ENCODE measurements at regions not wholly inside any gene's neighbourhood (a gene's known extent, or its start where the extent isn't known, plus 50 kb on each side); places are given as distances from the start of the nearest gene placed in this dataset.
A peak's percentile ranks its signal among the peaks of the same experiment; 100 is the strongest.
"Not testable (repeated sequence)": the region's sequence is repeated elsewhere in the genome, so short reads cannot be mapped to it uniquely, and the experiment has no call there.

GRCh38 chr5:168086104-168086610, 205.3 kb upstream of the WWC1 start:
- DNase-seq = peak; percentile 74

- no peak for DNase-seq
These were observed 204.7 kb upstream of the WWC1 start for GRCh38 chr5:168086746-168087145.

DNA sequence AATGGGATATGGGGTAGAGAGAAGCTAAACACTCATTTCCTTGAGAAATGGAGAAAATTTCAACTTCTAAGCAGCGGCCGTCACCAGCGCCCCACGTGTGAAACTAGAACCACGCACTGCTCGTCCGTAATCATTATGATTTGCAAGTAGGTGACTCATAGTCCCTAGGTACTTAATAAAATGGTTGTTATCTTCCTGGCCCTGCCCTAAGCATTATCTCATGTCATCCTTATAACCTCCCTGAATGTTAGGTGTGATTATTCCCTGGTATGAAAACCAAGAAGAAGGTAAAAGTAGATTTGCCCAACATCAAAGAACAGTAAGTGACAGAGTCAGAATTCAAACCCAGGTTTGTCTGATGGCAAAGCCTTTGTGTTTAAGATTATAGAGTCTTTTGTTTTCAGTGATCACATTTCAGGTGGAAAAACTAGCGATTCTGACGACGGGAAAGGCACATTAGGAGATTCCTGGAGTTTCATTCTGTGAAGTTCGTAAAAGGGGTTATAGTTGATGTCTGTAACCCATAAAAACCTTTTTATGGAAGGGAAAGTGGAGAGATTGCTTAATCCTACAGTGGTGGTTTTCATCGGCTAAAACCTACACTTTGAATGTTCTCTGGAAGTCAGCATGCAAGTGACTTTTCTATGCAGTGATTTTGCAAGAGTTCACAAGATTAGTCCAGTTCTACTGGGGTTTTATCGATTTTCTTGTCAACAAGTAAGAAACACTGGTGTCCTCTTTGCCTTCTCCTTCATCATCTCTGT, 202.9 kb upstream of the WWC1 start:
- DNase-seq = no peak

- DNase-seq = no peak
These were observed 202.1 kb upstream of the WWC1 start for GRCh38 chr5:168089201-168089887.

DNA sequence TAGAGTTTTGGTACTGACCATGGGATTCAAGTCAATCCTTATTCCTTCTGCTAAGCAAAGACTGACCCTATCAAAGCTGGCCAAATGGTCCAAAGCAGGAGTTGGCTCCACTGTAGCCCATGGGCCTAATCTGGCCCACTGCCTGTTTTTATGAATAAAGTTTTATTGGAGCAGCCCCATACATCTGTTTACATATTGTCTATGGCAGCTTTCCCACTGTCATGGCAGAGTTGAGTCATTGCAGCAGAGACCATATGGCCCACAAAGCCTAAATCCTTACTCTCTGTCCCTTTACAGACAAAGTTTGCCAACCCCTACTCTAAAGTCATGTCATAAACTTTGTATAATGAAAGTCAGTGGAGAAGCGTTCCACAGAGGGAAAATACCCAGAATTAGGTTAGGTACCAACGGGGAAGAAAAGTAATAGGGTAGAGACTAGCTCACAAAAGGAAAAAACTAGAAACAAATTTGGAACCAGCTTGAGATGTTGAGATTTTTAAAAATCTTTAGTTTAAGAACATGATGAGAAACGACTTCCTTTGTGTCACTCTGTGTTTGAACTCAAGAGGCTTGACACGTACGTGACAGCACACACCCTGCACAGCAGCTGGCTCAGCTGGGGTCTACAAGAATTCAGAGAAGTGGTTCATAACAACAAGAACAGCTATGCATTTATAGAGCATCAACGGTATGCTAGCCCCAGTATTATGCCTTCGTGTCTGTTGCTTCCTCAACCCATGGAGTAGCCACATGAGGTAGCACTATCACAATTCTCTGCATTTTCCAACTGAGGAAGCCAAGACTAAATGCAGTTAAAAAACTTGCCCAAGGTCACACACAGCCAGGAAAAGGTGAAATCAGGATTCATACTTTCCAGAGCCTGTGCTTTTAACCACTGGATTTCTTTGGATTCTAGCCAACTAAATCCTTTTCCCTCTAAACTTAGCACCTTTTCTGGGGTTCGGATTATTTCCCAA, 198.9 kb upstream of the WWC1 start:
- DNase-seq = peak; percentile 54

DNA sequence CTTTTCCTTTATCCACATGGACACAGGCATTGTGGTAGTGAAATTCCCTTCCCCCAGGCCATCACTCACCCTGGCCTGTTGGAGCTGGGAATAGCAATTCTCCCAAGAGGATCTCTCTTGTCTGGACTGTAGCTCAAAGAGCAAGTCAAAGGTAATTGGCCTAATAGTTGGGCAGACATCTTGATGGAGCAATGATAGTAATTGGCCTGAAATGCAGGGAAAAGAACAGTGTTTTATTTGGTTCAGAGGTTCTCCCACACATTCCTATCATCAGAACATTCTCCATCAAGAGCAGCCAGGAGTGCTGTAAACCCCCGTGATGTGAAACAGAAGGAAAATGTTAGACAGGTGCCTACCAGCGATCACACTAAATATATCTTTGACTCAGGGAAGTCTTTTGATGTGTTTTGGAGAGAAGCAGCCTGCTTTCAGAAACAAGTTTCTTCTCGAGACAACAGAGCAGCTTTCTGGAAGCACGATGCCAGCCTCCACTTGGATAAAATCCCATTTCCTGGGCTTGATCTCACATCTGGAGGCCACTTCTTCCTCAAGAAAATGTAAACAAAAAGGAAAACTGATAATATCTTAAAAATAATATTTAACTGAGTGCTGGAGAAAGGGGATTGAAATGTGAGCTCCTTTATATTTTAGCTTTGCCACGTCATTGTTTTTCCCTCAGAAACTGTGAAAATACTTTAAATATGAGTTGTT, 198.1 kb upstream of the WWC1 start:
- DNase-seq = peak; percentile 32

DNA sequence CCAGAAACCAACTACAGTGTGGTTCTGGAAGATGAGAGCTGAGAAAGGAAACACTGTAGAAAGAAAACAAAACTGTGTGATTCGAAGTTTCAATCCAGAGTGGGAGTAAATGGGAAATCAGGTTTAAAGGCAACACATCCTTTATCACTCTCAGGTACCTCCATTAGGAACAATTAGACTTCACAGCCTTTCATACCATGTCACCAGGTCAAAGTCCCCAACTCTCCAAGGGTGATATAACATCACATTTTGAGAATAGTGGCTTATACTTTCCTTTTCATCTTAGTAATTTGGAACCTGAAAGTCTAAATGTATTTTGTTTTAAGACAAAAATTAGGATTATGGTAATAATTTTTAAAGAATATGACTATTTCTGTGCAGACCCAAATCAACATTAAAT, 194.9 kb upstream of the WWC1 start:
- DNase-seq = no peak

GRCh38 chr5:168097876-168098653, 193.4 kb upstream of the WWC1 start:
- DNase-seq = no peak

DNA sequence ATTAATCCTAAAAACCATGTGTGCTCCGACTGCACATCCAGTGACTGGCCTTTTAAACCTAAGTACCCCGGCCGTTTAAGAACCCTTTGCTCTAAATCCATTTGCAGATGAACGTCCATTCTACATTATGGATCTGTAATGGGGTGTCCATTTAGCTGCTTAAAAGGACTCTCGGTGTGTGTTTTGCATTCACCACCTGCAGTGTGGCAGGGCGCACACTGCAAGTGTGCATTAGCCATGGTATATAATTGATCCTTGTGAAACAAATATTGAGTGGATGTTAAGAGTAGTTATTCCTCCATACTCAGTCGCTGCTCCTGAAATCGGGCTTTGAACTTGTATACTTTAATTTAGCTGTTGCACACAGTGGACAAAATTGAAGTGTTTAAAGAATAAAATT, 190.1 kb upstream of the WWC1 start:
- no peak for DNase-seq

DNA sequence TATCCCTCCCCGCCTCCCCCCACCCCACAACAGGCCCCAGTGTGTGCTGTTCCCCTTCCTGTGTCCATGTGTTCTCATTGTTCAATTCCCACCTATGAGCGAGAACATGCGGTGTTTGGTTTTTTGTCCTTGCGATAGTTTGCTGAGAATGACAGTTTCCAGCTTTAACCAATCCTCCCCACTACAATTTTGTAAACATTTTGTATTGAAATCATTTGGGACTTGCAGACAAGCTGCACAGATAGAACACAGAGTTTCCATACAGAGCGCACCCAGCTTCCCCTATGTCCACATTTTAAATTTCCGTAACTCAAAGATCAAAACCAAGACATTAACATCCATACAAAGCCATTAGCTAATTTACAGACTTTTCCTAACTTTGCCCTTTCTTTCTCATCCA, 188.4 kb upstream of the WWC1 start:
- not testable (repeated sequence) for DNase-seq

DNA sequence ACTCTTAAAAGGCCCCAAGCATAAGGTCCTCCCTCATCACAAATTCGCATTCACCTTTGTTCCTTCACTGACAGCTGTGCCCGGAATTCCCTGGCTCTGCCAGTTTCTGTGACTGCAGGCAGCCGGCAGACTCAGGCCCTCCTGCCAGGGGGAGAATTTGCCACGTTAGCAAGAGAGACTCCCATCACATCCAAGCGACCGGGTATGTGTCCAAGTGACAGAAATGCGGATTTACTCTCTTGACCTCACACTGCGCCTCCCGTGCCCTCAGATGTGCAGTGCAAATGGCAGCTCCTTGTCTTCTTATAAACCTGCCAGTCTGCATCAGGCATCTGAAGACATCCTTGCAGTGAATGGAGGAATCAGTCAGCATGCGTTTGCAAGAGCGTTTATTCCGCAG, 187.1 kb upstream of the WWC1 start:
- no peak for DNase-seq

DNA sequence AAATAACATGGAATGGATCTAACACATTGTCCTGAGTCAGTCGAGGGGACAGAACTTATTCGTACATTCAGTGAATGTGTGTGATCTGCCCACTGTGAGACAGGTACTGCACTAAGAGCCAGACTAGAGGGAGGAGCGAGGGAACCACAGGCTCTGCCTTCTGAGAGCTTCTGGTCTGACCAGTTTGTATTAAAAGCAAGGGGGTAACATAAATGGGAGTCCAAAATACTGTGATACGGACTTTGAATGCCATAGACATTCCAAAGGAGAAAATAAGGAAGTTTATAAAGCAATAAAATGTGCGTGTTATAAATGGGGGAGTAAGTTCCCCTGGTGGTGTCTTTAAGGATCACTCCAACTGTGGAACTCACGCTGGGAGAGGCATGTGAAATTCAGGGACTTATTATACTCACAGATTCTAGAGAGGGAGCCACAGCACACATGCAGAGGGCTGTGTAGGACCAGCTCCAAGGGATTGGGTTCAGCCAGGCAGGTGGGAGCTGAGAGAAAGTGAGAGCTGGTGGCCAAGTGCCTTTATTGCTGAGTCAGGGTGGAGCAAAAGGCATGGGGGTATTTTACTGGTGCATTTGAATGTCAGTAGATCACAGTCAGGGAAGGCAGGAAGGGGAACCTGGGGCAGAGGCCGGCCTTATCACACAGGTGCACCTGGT, 186.5 kb upstream of the WWC1 start:
- DNase-seq = peak; percentile 38

DNA sequence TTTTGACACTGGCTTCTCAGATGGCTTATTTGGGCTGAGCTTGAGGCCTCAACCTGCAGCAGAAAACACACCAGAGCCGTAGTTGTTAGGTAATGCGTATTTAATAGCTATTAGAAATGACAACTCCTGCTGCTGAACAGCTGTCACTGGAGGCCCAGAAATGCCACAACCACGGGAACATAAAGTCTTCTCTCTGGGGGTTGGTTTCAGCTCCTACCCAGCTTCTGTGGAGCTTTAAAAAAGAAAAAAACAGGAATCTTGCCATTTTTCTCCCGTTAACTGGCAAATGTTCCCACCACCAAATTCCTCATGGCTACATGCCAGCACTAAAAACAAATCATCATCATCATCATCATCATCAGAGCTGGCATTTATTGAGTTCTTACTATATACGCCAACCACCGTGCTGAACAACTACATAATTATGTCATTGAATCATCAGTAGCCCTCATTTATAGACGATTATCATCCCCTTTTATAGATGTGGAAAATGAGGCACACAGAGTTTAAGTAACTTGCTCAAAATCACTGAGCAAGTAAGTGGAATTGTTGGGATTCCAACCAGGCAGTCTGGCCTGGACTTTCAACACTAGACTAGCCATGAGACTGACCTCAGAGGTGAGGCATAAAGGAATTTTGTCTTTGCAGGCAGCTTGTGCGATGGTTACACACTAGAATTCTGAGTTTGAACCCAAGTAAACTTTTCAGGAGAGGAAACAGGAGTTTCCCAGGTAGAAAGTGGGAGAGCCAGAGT, 185.3 kb upstream of the WWC1 start:
- peak; percentile 92 for DNase-seq

- peak; percentile 86 for DNase-seq
These were observed 182.0 kb upstream of the WWC1 start for GRCh38 chr5:168109441-168109840.

DNA sequence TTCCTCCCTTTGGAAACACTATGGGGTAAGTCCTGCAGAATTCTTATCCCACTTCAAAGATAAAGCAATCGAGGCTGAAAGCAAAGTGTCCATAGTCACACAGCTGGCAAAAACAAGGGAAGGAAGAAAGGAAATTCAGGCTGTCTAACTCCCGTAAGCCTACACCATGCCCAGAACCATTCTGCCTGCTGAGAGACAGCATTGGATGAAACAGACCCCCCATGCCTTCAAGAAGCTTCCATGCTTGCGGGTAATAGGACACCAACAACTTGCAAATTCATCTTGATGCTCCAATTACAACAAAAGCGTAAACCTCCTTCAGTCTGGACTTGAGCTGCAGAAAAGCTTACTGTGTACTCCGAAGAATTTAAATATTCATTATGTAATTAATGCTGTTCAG, 181.1 kb upstream of the WWC1 start:
- DNase-seq = no peak

DNA sequence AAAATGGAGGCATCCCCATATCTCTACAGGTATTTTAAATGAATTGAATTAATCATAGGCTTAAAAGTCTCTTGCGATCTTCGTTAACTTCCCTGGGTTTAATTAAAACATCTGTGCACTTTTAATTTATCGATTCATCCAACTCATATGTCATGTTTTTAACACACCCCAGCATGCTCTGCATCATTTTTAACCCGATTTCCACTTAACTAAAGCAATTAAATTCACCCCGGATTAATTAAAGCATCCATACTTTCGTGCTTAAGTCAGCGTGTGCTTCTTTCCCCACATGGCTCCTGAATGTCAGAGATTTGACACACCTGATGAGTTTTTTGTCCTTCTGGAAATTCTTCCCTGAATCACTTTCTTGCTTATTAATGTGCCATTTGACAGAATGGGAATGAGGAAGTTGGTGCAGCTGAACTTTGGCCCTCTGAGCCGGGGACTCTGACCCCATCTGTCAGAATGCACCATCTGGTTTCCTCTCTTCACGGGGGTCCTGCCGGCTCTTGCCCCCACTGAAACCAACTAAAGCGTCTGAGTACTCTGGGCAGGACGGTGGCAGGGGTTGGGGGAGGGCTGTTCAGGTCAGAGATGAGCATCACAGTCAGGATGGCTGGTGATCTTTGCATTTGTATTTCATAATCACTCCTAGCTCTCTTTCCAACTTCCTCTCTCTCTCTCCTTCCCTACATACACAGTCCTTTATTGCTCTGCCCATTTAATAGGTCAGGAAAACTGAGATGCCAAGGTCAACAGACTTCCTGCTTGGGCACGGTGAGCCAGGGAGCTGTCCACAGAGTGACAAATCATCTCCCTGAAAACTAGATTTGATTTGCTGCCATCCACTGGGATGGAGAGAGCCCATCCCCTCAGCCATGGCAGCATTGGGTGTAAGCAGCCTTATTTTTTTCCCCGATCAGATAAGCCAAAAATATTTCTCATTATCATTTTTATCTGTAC, 180.3 kb upstream of the WWC1 start:
- DNase-seq = no peak

- DNase-seq = peak; percentile 64
These were observed 176.9 kb upstream of the WWC1 start for GRCh38 chr5:168114444-168115017.

- DNase-seq = no peak
These were observed 174.0 kb upstream of the WWC1 start for GRCh38 chr5:168117469-168117868.

Data from fibroblast of skin of right biceps (primary cell).